ENCODE measurements at regions not wholly inside any gene's neighbourhood (a gene's known extent, or its start where the extent isn't known, plus 50 kb on each side); places are given as distances from the start of the nearest gene placed in this dataset.

GRCh38 chr21:28761674-28762356, 230.9 kb downstream of the LTN1 start:
- Histone ChIP-seq H3K4me3 (replicated peaks in 1 of 3; ENCODE audit: insufficient read depth in 1 of 3, low read depth in 1 of 3, low read length in 3 of 3) (no peak overlapping the region), H3K9me1 (replicated peaks; ENCODE audit: control insufficient read depth, extremely low read depth, insufficient read depth, low read length) (no peaks in the 10 kb centered on the region), H3K4me1 (ENCODE audit: control insufficient read depth, extremely low read depth, insufficient read depth, low read length) (no peaks in the 10 kb centered on the region), H3K27me3 (ENCODE audit: control insufficient read depth in 2 of 2, insufficient read depth in 2 of 2, low read length in 2 of 2) (no peaks in the 10 kb centered on the region), H3K36me3 (ENCODE audit: control insufficient read depth in 2 of 2, extremely low read depth in 1 of 2, insufficient read depth in 2 of 2, low read length in 2 of 2) (no peaks in the 10 kb centered on the region), H3K27ac (ENCODE audit: insufficient read depth, low read depth, low read length) (no peak overlapping the region), H4K20me1 (replicated peaks; ENCODE audit: control insufficient read depth, extremely low read depth, insufficient read depth, low read length) (no peaks in the 10 kb centered on the region), H3K4me2 (ENCODE audit: insufficient read depth, low read length) (no peak overlapping the region), H3K79me2 (ENCODE audit: control insufficient read depth, insufficient read depth, low read length) (no peaks in the 10 kb centered on the region), H3K9ac (replicated peaks; ENCODE audit: extremely low read depth, insufficient read depth, low read length) (no peak overlapping the region), H3K9me3 (replicated peaks; ENCODE audit: control insufficient read depth, insufficient read depth, low read length) (no peaks in the 10 kb centered on the region), H2AFZ (ENCODE audit: low read depth, low read length) (no peak overlapping the region)
- no peak for DNase-seq (ENCODE audit: low read depth, low spot score)
- CTCF ChIA-PET: no interaction called here
- BruUV-seq (replicated peaks): no TSS peak
- dilution Hi-C loops (cut with MboI; ENCODE audit: extremely low pct_ligation_motif_present, low sequenced_read_pairs) (no loop called here), intact Hi-C loops (cut with micrococcal nuclease) (no loop called here)
- POLR2A ChIA-PET: no interaction called here
- no peak for FAIRE-seq
- TF ChIP-seq MYC (IDR thresholded peaks at IDR 0.05; ENCODE audit: low read depth, low read length) (no peak), EZH2 (IDR thresholded peaks at IDR 0.05; ENCODE audit: borderline replicate concordance, low read depth, low read length, severe bottlenecking) (no peak), MAX (IDR thresholded peaks at IDR 0.05; ENCODE audit: insufficient read depth, insufficient read length) (no peak), GATA2 (IDR thresholded peaks at IDR 0.05; ENCODE audit: insufficient read depth, insufficient read length, low read depth, low read length) (no peak), FOS (IDR thresholded peaks at IDR 0.05; ENCODE audit: borderline replicate concordance, insufficient read depth, low read length) (no peak), JUN (IDR thresholded peaks at IDR 0.05; ENCODE audit: borderline replicate concordance, insufficient read depth, insufficient read length, low read depth) (no peak), POLR2A (IDR thresholded peaks at IDR 0.05; ENCODE audit: low read depth, low read length) (no peak), POLR2AphosphoS5 (IDR thresholded peaks at IDR 0.05; ENCODE audit: insufficient read depth, low read depth, low read length) (no peak)
- TF ChIP-seq, protein P1, sequence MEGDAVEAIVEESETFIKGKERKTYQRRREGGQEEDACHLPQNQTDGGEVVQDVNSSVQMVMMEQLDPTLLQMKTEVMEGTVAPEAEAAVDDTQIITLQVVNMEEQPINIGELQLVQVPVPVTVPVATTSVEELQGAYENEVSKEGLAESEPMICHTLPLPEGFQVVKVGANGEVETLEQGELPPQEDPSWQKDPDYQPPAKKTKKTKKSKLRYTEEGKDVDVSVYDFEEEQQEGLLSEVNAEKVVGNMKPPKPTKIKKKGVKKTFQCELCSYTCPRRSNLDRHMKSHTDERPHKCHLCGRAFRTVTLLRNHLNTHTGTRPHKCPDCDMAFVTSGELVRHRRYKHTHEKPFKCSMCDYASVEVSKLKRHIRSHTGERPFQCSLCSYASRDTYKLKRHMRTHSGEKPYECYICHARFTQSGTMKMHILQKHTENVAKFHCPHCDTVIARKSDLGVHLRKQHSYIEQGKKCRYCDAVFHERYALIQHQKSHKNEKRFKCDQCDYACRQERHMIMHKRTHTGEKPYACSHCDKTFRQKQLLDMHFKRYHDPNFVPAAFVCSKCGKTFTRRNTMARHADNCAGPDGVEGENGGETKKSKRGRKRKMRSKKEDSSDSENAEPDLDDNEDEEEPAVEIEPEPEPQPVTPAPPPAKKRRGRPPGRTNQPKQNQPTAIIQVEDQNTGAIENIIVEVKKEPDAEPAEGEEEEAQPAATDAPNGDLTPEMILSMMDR (IDR thresholded peaks at IDR 0.05; ENCODE audit: extremely low read depth in 1 of 2, insufficient read depth in 1 of 2, low read depth in 1 of 2, low read length in 2 of 2): no peak
